ENCODE measurements at regions not wholly inside any gene's neighbourhood (a gene's known extent, or its start where the extent isn't known, plus 50 kb on each side); places are given as distances from the start of the nearest gene placed in this dataset.
"Not testable (repeated sequence)": the region's sequence is repeated elsewhere in the genome, so short reads cannot be mapped to it uniquely, and the experiment has no call there.

DNA sequence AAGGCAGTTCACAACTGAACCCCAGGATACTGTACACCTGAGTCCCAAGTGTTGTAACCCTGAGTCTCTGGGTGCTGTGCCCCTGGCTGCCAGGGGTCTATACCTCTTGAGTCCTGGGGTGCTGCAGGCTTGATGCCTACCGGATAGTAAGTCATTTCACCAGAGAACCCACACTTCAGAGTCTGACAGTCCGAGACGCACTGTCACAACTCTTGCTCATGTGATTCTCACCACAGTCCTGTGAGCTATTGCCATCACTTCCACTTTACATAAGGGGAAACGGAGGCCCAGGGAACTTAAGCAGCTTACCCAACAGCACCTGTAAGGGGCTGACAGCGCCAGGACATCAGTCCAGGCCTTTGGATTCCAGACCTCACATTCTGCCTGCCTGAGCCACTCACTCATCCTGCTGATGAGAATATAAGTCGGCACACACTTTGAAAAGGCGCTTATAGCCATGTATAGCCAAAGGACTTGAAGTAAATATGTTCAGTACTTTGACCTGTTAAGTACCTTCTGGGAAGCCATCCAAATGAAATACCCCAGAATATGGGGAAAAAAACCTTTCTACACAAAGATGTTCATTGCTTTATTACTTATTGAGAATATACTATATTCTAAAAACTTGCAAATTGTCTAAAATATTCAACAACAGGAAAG, 180.7 kb upstream of the ID2 start:
- in situ Hi-C loops (cut with MboI; ENCODE audit: low sequenced_read_pairs) = no loop called here

DNA sequence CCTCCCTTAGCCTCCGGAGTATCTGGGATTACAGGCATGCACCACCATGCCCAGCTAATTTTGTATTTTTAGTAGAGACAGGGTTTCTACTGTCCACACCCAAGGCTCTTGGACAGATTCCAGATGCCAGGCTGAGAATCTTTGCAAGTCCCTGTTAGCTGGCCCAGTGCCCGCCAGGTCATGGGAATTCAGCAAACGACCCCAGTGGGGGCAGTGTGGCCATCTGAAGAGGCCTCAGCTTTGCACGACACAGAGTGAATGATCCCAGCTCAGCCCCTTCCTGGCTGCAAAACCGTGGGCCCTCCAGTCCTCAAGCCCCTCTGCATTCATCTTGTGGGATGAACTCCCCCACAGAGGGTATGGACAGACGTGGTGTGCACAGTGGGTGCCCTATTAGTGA, 179.5 kb upstream of the ID2 start:
- in situ Hi-C loops (cut with MboI; ENCODE audit: low sequenced_read_pairs) = no loop called here

DNA sequence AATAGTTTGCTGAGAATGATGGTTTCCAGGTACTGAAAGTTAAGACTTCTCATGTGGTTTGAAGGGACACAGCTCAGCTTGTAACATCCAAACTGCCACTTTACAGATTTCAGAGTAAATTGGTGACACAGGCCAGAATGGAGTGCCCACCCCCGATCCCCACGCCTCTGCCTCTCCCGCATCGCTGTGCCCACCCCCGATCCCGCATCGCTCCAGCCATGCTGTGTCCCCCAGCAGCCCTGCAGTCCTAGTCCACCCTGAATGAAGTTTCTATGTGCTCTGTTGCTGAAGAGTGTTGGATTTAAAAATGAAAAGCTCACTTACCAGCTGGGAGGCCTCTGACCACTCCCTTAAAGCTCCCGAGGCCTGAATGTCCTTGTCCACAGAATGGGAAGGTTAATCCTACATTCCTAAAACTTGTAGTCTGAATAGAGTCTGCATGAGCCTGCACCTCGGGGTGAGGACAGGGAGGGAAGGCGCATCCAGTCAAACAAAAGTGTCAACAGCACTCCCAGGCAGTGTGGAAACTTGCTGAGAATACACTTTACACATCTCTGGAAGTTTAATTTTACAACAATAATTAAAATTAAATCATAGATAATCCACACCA, 176.4 kb upstream of the ID2 start:
- in situ Hi-C loops (cut with MboI; ENCODE audit: low sequenced_read_pairs) = no loop called here

DNA sequence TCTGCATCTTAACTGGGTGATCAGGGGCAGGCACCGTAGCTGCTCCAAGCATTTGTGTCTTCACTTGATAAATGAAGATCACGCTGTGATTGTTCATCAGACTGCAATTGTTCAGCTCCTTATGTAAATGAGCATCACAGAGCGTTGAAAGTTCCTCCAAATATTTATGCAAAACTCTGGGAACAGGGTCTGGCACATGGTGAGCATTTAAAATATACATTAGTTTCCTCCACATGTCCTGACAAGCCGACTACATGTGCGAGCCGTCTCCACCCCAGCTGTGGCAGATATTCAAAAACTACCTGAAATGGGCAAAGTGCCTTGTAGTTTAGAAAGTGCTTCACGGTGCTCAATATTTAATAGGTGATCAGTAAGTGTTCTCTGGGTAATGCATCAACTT, 175.1 kb upstream of the ID2 start:
- in situ Hi-C loops (cut with MboI; ENCODE audit: low sequenced_read_pairs) = no loop called here

DNA sequence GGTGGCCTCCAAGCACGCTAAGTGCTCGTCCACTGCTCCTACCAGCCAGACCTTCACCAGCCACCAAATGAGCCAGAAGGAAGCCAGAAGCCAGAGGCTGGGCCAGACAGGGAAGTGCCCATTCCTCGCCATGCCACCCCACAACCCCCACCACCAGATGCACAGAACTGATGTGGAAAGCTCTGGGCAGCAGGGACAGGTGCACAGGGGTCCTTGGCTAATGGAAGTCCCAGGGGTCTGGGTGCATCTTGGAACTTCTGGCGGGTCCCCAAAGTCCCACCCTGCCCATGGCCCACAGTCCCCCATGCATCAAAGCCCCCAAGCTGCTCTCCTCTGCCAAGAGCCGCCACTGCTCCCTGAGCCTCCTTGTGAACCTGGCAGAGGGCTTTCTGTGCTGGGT, 173.1 kb upstream of the ID2 start:
- in situ Hi-C loops (cut with MboI; ENCODE audit: low sequenced_read_pairs) = no loop called here

DNA sequence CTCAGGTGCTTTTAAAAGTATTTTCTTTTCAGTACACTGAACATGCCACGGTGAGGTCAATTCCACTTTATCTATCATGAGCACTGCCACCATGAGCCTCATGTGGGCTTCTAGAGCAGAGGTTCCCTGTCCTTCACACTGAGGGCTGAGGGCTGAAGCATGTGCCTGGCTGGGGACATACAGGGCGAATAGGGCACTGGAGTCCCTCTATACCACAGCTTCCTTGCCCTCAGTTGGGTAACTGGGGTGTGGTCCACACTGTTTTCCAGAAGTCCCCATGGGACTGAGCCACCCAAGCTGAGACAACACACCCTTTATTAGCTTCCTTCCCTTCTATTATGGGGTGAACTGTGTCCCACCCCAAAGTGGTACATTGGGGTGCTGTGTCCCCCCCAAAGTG, 172.2 kb upstream of the ID2 start:
- in situ Hi-C loops (cut with MboI; ENCODE audit: low sequenced_read_pairs) = no loop called here

DNA sequence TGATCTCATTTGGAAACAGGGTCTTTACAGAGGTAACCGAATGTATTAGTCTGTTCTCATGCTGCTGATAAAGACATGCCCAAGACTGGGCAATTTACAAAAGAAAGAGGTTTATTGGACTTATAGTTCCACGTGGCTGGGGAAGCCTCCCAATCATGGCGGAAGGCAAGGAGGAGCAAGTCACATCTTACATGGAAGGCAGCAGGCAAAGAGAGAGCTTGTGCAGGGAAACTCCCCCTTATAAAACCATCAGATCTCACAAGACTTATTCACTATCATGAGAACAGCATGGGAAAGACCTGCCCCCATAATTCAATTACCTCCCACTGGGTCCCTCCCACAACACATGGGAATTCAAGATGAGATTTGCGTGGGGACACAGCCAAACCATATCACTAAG, 171.8 kb upstream of the ID2 start:
- in situ Hi-C loops (cut with MboI; ENCODE audit: low sequenced_read_pairs) = not testable (repeated sequence)

DNA sequence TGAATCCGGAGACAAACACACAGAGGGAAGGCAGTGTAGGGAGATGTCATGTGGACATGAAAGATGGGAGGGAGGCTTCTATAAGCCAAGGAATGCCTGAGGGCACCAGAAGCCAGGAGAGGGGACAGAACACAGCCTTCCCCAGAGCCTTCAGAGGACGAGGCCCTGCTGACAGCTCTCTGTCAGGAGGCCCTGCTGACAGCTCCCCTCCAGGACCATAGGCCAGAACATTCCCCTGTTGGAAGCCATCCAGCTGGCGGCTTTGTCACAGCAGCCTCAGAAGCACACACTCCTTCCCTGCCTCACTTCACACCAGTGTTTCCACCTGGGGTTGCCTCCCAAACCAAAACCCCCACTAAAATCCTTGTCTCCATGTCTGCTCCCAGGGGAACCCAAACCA, 171.3 kb upstream of the ID2 start:
- in situ Hi-C loops (cut with MboI; ENCODE audit: low sequenced_read_pairs) = no loop called here

DNA sequence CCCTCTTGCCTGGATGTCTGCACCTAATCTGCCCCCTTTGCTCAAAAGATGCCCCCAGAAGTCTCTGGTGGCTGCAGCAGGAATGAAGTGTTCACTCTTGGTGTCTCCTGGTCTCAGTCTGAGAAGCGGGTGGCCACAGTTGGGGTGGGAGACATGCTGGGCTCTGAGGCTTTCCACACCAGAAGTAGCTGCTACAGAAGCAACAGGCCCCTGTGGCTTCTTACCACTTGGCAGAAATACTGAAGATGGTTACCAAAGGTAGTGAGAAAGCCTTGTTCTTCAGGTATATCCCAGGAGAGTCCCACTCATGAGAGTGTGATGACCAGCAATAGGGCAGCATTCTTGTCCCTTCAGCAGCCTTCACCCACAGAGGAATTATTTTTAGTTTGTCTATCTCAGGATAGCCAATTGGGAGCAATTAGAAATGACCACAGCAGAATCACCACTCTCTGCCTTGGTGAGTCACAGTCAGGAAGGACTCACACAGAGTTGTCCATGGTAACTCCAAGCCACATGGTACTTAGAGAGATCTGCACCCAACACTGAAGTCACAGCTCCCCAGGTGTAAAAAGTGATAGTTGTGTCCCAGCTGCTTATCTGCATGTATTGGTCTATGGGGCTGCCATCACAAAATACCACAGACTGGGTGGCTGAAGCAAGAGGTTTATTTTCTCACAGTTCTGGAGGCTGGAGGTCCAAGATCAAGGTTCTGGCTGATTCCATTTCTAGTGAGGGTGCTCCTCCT, 169.8 kb upstream of the ID2 start:
- in situ Hi-C loops (cut with MboI; ENCODE audit: low sequenced_read_pairs) = no loop called here

DNA sequence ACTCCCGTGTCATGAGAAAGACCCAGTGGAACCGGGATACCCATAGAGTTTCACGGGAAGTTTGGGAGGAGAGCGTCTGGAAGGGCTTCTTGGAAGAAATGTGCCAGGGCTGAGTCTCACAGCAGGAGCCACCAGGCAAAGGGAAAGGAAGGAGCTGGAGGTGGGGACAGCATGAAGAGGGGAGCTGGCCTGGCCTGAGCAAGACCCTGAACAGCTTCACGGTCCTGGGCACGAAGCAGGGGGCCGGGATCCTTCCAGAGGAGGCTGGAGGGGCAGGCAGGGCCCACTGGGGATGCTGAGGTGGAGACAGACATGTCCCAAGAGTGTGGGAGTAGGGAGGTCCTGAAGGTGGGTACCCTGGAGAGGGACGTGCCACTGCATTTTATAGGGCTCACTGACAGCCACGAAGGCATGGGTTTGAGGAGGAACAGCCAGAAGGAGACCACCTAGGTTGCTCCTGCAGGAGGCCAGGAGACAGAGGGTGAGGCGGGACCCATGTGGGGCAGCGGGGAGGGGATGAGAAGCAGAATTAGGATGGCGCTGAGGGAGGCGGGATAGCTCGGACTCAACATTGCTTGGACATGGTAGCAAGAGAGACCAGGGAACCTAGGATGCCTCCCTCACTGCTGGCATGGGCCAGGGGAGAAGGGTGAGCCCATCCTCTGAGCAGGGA, 168.1 kb upstream of the ID2 start:
- in situ Hi-C loops (cut with MboI; ENCODE audit: low sequenced_read_pairs) = no loop called here

DNA sequence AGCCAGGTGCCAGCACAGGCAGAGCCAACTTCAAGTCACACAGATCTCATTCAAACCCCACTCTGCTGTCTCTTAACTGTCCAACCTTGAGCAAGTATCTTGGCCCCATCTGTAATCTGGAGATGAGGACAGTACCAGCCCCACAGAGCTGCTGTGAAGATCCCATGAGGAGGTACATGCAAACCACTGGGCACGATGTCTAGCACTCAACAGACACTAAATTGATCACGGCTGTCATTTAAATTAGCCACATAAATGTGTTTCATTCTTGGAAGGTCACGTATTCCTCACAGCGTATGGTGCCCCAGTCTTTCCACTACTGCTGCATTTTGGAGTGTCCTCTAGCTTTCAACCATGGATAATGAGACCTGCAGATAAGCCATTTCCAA, 167.6 kb upstream of the ID2 start:
- in situ Hi-C loops (cut with MboI; ENCODE audit: low sequenced_read_pairs) = no loop called here

DNA sequence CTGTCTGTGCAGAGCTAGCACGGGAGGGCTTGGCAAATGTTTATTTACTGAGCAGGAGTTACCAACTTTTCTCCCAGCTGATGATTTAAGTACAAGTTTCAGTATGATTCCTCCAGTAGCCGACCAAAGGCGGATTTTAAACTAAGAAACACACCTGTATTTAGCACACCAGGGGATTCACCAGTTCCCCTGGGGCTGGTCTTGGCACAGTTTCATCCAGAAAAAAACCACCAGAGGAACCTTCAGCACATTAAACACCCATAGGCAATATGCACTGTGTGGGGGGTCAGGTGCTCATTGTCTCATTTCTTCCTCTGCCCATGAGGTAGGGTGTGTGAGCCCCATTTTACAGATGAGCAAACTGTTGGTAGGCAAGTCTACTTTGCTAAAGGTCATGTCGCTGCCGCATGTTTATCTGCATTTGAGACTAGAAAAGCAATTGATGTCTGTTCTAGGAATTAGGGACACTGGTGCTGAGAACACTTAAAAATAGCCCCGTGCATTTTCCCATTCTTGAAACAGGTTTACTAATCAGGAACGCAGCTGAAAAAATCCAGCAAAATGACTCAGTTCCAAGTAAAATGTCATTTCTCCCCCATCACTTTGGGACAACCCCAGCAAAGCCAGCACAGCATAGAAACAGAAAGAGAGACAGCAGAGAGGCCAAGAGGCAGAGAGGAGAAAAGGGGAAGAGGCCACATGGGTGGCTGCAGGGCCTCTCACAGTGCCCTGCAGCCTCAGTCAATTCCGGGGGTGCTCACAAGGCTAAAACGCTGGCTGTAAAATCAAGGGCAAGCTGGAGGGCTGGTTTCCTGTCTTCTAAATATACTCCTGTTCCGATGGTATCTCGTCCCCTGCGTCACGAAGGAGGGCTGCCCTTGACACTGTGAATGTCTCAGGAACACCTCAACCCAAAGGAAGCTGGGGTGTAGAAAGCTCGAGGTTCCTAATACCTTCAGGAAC, 166.8 kb upstream of the ID2 start:
- in situ Hi-C loops (cut with MboI; ENCODE audit: low sequenced_read_pairs) = no loop called here

DNA sequence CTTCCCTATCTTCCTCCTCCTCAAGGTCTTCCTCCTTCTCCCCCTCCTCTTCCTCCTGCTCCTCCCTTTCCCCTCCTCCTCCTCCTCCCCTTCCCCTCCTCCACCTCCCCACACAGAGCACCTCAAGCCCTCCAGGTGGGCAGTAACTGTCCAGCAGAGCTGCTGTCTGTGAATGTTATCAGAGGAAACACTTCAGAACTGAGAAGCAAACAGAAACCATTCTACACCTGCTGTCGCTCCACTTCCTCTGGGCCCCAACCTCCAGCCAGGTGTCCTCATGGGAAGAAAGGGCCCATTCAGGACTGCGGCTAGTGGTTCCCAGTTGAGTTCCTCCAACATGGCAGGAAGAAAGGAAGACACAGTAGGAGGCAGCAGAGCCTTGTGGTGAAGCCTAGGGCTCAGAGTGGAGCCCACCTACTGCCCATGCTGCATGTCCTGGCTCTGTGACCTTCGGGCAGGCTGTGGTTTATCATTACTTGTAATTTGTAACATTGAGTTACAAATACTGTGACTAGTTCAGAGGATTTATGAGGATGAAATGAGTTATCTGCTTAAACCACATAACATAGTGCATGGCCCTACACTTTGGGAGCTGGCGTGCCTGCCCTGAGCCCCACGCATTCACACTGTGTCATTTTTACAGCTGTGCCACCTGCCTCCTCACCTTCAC, 165.9 kb upstream of the ID2 start:
- in situ Hi-C loops (cut with MboI; ENCODE audit: low sequenced_read_pairs) = no loop called here

DNA sequence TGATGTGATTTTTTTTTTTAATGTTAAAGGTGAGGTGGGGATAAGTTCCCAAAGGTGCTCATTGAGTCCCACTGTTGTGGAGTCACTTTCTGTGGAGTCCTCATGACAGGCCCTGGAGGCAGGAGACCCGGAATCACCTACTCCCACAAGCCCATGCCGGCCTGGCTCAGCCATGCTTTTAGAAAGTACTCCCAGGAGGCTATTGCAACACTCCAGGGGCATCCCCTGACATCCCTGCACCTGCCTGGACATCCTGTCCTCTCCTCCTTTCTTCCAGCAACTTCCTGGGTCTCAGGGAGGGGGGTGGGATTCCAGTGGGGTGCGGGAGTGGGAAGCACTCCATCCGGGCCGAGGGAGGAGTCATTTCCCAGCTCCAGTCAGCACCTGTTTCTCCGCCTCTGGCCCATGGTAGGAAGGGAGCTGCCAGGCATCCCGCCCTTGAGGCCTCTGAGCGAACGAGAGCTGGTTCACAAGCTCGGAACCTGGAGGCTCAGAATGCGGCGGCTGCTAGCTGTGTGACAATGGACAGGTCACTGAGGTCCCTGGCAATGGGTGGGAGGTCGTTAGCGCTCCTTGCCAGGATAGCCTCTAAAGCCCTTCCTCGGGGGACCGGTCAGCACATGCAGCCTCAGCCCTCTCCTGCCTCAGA, 163.9 kb upstream of the ID2 start:
- in situ Hi-C loops (cut with MboI; ENCODE audit: low sequenced_read_pairs) = no loop called here

DNA sequence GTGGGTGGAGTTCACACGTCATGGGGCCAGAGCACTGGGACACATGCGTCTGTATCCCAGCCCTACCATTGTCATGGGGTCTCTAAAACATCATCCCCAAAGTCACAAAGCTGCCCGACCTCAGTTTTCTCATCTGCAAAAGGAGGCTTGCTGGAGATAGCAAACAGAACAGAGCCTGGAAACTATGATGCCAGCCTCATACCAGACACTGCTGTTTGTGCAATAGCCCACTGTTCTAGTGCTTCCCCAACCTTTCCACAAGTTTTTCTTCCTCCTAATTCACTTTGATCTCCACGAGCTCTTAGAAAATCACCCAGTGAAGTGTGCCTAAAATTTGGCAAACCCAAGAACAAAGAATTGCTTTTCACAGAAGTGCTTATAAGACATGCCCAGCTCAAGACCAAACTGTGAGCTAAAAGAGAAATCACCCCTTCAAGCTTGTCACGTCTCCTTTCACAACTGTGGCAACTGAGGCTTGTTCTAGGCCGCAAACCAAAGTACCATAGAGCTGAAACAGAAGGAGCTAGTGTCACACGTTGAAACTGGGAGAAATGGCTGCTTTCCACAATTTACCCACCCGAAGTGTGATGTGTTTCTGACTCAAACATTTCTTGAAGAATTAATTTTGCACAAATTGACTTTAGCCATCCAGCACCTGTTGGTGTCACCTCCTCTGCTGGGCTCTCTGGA, 162.7 kb upstream of the ID2 start:
- in situ Hi-C loops (cut with MboI; ENCODE audit: low sequenced_read_pairs) = no loop called here

DNA sequence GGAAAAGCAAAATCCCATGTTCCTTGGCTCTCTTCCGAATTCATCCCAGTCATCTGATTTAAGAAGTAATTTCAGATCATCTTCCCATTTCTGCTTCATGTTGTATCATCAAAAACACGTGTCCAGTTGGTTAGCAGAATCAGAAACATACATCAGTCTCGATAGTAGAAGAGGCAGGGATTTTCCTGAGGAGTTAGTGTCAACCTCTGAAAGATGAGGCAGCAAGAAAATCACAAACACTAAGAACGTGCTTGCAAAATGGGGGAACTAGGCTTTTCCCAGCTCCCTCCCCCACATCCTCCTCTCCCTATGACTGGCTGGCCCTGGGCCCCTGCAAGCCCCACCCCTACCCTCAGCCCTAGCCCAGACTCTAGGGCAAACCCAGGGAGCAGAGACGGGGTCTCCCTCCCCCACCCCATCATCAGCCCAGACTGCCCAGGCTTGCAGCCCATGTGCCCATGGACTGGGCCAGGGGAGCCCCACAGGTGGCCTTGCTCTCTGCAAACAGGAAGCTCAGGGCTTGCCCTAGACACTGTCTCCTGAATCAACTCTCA, 161.0 kb upstream of the ID2 start:
- in situ Hi-C loops (cut with MboI; ENCODE audit: low sequenced_read_pairs) = loop anchor here (10.0 kb wide), 1 partner anchor 216 kb away; no protein-coding TSS in a partner anchor

DNA sequence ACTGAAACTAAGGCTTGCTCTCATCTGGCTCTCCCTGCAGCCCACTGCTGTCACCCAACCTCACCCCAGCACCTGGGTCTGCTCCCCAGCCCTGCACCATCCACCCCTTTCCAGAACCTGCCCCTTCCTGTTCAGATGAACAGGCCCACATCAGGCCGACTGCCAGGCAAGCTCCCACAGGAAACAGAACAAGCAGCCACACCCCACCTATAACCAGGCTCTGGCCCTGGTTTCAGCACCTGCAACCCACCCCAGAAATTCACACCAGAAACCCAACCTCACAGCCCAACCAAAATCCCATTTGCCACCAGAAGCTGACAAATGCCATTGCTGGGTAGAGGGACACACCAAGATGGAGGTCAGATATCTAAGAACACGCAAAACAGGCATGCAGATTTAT, 159.2 kb upstream of the ID2 start:
- in situ Hi-C loops (cut with MboI; ENCODE audit: low sequenced_read_pairs) = loop anchor here (10.0 kb wide), 1 partner anchor 218 kb away; no protein-coding TSS in a partner anchor

DNA sequence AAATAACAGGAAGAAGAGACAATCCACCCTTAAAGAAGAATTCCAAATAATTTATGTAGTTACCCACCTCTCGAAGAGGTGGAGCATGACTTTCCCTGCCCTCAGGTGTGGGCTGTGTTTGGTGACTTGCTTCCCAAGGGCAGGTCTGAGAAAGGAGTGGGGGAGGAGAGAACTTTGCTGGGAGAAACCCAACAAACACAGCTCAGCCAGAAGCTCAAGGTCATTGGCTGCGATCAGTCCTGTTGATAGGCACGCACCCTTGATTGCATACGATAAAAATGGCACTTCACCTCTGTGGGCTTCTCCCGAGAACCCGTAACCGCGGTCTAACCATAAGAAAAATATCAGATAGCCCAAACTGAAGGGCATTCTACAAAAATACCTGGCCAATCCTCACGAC, 157.5 kb upstream of the ID2 start:
- in situ Hi-C loops (cut with MboI; ENCODE audit: low sequenced_read_pairs) = loop anchor here (10.0 kb wide), 1 partner anchor 220 kb away; no protein-coding TSS in a partner anchor

All from HL-60/S4 treated with phorbol 12-myristate 13-acetate at 8.2 ng/mL for 4 days and 3 days (cell line).